HG03558 (cell line): ENCODE measurements at regions not wholly inside any gene's neighbourhood (a gene's known extent, or its start where the extent isn't known, plus 50 kb on each side); places are given as distances from the start of the nearest gene placed in this dataset.
"Not testable (repeated sequence)": the region's sequence is repeated elsewhere in the genome, so short reads cannot be mapped to it uniquely, and the experiment has no call there.

ENCODE experiments used
- ATAC-seq: cut with Tn5 transposase; IDR thresholded peaks from one replicate; pipeline ENCODE4 v1.9.1; 2021; ENCODE audit warnings: moderate number of reproducible peaks; ENCODE audit not compliant: unreplicated experiment; ENCODE audit errors: extremely low read depth

GRCh38 chr3:23701716-23702597 lies 103.8 kb upstream of the UBE2E1 start:
- no peak for ATAC-seq

- ATAC-seq = no peak
These were observed 101.5 kb upstream of the UBE2E1 start for GRCh38 chr3:23704298-23704697.

GRCh38 chr3:23706111-23706510 lies 99.6 kb upstream of the UBE2E1 start:
- ATAC-seq = no peak

- ATAC-seq = no peak
These were observed 95.8 kb upstream of the UBE2E1 start for GRCh38 chr3:23709987-23710386.

- no peak for ATAC-seq
These were observed 95.2 kb upstream of the UBE2E1 start for GRCh38 chr3:23710555-23710954.

GRCh38 chr3:23711916-23712494 lies 93.8 kb upstream of the UBE2E1 start:
- peak; percentile 85 for ATAC-seq

GRCh38 chr3:23712656-23713559 lies 92.8 kb upstream of the UBE2E1 start:
- ATAC-seq = no peak

GRCh38 chr3:23713641-23714040 lies 92.1 kb upstream of the UBE2E1 start:
- ATAC-seq = no peak

GRCh38 chr3:23720059-23720458 lies 85.7 kb upstream of the UBE2E1 start:
- ATAC-seq = no peak

- no peak for ATAC-seq
These were observed 84.9 kb upstream of the UBE2E1 start for GRCh38 chr3:23720885-23721284.

GRCh38 chr3:23723141-23723540 lies 82.6 kb upstream of the UBE2E1 start:
- no peak for ATAC-seq

GRCh38 chr3:23723930-23724329 lies 81.8 kb upstream of the UBE2E1 start:
- no peak for ATAC-seq

GRCh38 chr3:23726811-23727548 lies 78.8 kb upstream of the UBE2E1 start:
- ATAC-seq = peak; percentile 66

- ATAC-seq = no peak
These were observed 77.1 kb upstream of the UBE2E1 start for GRCh38 chr3:23728601-23729117.

- ATAC-seq = not testable (repeated sequence)
These were observed 76.4 kb upstream of the UBE2E1 start for GRCh38 chr3:23729362-23729761.

GRCh38 chr3:23734481-23734880 lies 71.3 kb upstream of the UBE2E1 start:
- no peak for ATAC-seq

GRCh38 chr3:23735062-23735461 lies 70.7 kb upstream of the UBE2E1 start:
- ATAC-seq = no peak

- ATAC-seq = no peak
These were observed 70.0 kb upstream of the UBE2E1 start for GRCh38 chr3:23735535-23736326.

- ATAC-seq = no peak
These were observed 66.8 kb upstream of the UBE2E1 start for GRCh38 chr3:23738944-23739343.
